Nephron progenitor cell (in vitro differentiated cells): ENCODE measurements at regions not wholly inside any gene's neighbourhood (a gene's known extent, or its start where the extent isn't known, plus 50 kb on each side); places are given as distances from the start of the nearest gene placed in this dataset.

Experiments used
- DNase-seq: peaks from one replicate; pipeline ENCODE4 v3.0.0; 2021
- H3K27ac Mint-ChIP-seq: 2 replicates; pipeline ENCODE4 v1.8.0; 2021; ENCODE audit warnings: mild to moderate bottlenecking, moderate library complexity, mixed read lengths
- H3K27me3 Mint-ChIP-seq: 2 replicates; pipeline ENCODE4 v1.8.0; 2021; ENCODE audit warnings: mild to moderate bottlenecking, low read depth, mixed read lengths; ENCODE audit not compliant: poor library complexity
- H3K36me3 Mint-ChIP-seq: 2 replicates; pipeline ENCODE4 v1.8.0; 2021; ENCODE audit warnings: low read depth, mixed read lengths
- H3K4me1 Mint-ChIP-seq: 2 replicates; pipeline ENCODE4 v1.8.0; 2021; ENCODE audit warnings: mixed read lengths
- H3K4me3 Mint-ChIP-seq: 2 replicates; pipeline ENCODE4 v1.8.0; 2021; ENCODE audit warnings: mild to moderate bottlenecking, moderate library complexity, mixed read lengths
- H3K9me3 Mint-ChIP-seq: 2 replicates; pipeline ENCODE4 v1.8.0; 2021; ENCODE audit warnings: mild to moderate bottlenecking, moderate library complexity, mixed read lengths
- TF ChIP-seq, protein P1 (sequence below): fragments of 200-600 bp; sonication (generic); IDR thresholded peaks from 2 replicates; pipeline ENCODE4 v1.5.0; 2021; ENCODE audit warnings: antibody characterized with exemption

GRCh38 chr7:96484845-96485244 is 162.9 kb upstream of the SLC25A13 start:
- TF ChIP-seq, protein P1, sequence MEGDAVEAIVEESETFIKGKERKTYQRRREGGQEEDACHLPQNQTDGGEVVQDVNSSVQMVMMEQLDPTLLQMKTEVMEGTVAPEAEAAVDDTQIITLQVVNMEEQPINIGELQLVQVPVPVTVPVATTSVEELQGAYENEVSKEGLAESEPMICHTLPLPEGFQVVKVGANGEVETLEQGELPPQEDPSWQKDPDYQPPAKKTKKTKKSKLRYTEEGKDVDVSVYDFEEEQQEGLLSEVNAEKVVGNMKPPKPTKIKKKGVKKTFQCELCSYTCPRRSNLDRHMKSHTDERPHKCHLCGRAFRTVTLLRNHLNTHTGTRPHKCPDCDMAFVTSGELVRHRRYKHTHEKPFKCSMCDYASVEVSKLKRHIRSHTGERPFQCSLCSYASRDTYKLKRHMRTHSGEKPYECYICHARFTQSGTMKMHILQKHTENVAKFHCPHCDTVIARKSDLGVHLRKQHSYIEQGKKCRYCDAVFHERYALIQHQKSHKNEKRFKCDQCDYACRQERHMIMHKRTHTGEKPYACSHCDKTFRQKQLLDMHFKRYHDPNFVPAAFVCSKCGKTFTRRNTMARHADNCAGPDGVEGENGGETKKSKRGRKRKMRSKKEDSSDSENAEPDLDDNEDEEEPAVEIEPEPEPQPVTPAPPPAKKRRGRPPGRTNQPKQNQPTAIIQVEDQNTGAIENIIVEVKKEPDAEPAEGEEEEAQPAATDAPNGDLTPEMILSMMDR, result no peak
- Mint-ChIP-seq H3K27me3 (peaks cover 6% of the 10 kb centered on the region), H3K27ac (no peak overlapping the region)

GRCh38 chr7:96484091-96484490 is 162.2 kb upstream of the SLC25A13 start:
- H3K9me3 Mint-ChIP-seq, result no peaks in the 10 kb centered on the region
- DNase-seq, result no peak
- H3K27ac Mint-ChIP-seq, result no peak overlapping the region
- H3K36me3 Mint-ChIP-seq, result no peaks in the 10 kb centered on the region
- peaks cover 6% of the 10 kb centered on the region for H3K27me3 Mint-ChIP-seq
- H3K4me3 Mint-ChIP-seq, result no peak overlapping the region
- TF ChIP-seq, protein P1, result no peak
- H3K4me1 Mint-ChIP-seq, result no peaks in the 10 kb centered on the region

More at GRCh38 chr7:96484845-96485244, 162.9 kb upstream of the SLC25A13 start:
- Mint-ChIP-seq H3K36me3 (no peaks in the 10 kb centered on the region), H3K4me3 (no peak overlapping the region), H3K4me1 (no peaks in the 10 kb centered on the region), H3K9me3 (no peaks in the 10 kb centered on the region)
- DNase-seq, result no peak

GRCh38 chr7:96481796-96482195 is 159.9 kb upstream of the SLC25A13 start:
- TF ChIP-seq, protein P1, result no peak
- H3K36me3 Mint-ChIP-seq, result no peaks in the 10 kb centered on the region
- H3K4me1 Mint-ChIP-seq, result no peaks in the 10 kb centered on the region
- no peak for DNase-seq
- H3K27me3 Mint-ChIP-seq, result peaks cover 1% of the 10 kb centered on the region
- no peaks in the 10 kb centered on the region for H3K9me3 Mint-ChIP-seq
- H3K4me3 Mint-ChIP-seq, result no peak overlapping the region
- no peak overlapping the region for H3K27ac Mint-ChIP-seq

GRCh38 chr7:96479015-96479645 is 157.2 kb upstream of the SLC25A13 start:
- TF ChIP-seq, protein P1, result no peak
- H3K9me3 Mint-ChIP-seq, result no peaks in the 10 kb centered on the region
- H3K27ac Mint-ChIP-seq, result no peak overlapping the region
- no peaks in the 10 kb centered on the region for H3K36me3 Mint-ChIP-seq
- H3K27me3 Mint-ChIP-seq, result no peaks in the 10 kb centered on the region
- H3K4me1 Mint-ChIP-seq, result no peaks in the 10 kb centered on the region
- DNase-seq, result no peak
- H3K4me3 Mint-ChIP-seq, result no peak overlapping the region

DNA sequence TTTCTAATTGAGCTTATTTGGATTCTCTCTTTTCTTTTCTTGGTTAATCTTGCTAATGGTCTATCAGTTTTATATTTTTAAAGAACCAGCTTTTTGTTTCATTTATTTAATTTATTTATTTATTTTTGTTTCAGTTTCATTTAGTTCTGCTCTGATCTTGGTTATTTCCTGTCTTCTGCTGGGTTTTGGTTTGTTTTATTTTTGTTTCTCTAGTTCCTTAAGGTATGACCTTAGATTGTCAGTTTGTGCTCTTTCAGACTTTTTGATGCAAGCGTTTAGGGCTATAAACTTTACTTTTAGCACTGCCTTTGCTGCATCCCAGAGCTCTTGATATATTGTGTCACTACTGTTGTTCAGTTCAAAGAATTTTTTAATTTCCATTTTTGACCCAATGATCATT is 149.7 kb upstream of the SLC25A13 start:
- Mint-ChIP-seq H3K9me3 (peaks cover 16% of the 10 kb centered on the region), H3K36me3 (no peaks in the 10 kb centered on the region), H3K4me1 (no peaks in the 10 kb centered on the region), H3K4me3 (no peak overlapping the region), H3K27me3 (no peaks in the 10 kb centered on the region), H3K27ac (no peak overlapping the region)
- TF ChIP-seq, protein P1, result no peak
- DNase-seq, result no peak

GRCh38 chr7:96452146-96452545 is 130.2 kb upstream of the SLC25A13 start:
- H3K4me3 Mint-ChIP-seq, result no peak overlapping the region
- peaks cover 2% of the 10 kb centered on the region for H3K27me3 Mint-ChIP-seq
- no peak for DNase-seq
- H3K4me1 Mint-ChIP-seq, result no peaks in the 10 kb centered on the region
- no peaks in the 10 kb centered on the region for H3K36me3 Mint-ChIP-seq
- H3K27ac Mint-ChIP-seq, result no peak overlapping the region
- H3K9me3 Mint-ChIP-seq, result no peaks in the 10 kb centered on the region
- TF ChIP-seq, protein P1, result no peak
